Heart left ventricle (tissue), 16 donors: ENCODE measurements at regions not wholly inside any gene's neighbourhood (a gene's known extent, or its start where the extent isn't known, plus 50 kb on each side); places are given as distances from the start of the nearest gene placed in this dataset.
"Not testable (repeated sequence)": the region's sequence is repeated elsewhere in the genome, so short reads cannot be mapped to it uniquely, and the experiment has no call there.

Experiments
- ATAC-seq, 4 donors: fragments of 200-7000 bp; cut with Tn5 transposase; one replicate each; pipeline ENCODE4 v1.9.1; 2020 to 2022; ENCODE audit warnings: moderate library complexity in 4 of 4, mild to moderate bottlenecking in 3 of 4, moderate number of reproducible peaks in 1 of 4
- DNase-seq, 5 donors: peaks; one replicate each; pipeline ENCODE4 v3.0.0-alpha.2; 2020
- H3K27ac ChIP-seq, 12 donors: fragments of 200-600 bp; sonication (generic) in 4 of 12; one replicate each; pipeline versions ENCODE4 v1.5.0 to v1.8.0; 2016 to 2022; ENCODE audit warnings: mild to moderate bottlenecking in 2 of 12
- H3K27me3 ChIP-seq, 9 donors: fragments of 200-600 bp; sonication (generic) in 2 of 9; one replicate each; pipeline versions ENCODE4 v1.5.1 to v1.8.0; 2016 to 2022; ENCODE audit warnings: mild to moderate bottlenecking in 3 of 9
- H3K36me3 ChIP-seq, 9 donors: fragments of 200-600 bp; sonication (generic) in 2 of 9; one replicate each; pipeline versions ENCODE4 v1.5.0 to v1.8.0; 2018 to 2022; ENCODE audit warnings: mild to moderate bottlenecking in 2 of 9
- H3K4me1 ChIP-seq, 12 donors: fragments of 200-600 bp; sonication (generic) in 4 of 12; one replicate each; pipeline versions ENCODE4 v1.5.0 to v1.8.0; 2016 to 2022; ENCODE audit warnings: mild to moderate bottlenecking in 3 of 12
- H3K4me3 ChIP-seq, 12 donors: fragments of 200-600 bp; sonication (generic) in 4 of 12; one replicate each; pipeline versions ENCODE4 v1.5.0 to v1.8.0; 2017 to 2022; ENCODE audit warnings: mild to moderate bottlenecking in 9 of 12, moderate library complexity in 4 of 12
- H3K9me3 ChIP-seq, 12 donors: fragments of 200-600 bp; sonication (generic) in 4 of 12; one replicate each; pipeline versions ENCODE4 v1.5.0 to v1.8.0; 2016 to 2022; ENCODE audit warnings: mild to moderate bottlenecking in 1 of 12
- WGBS, 4 donors: extraction: QIAGEN DNeasy Blood & Tissue Kit in 2 of 4; methylation state at CpG; one replicate each; pipeline versions ENCODE4 v1.1.5 to v1.1.7; 2013 to 2018; 5-methylcytosine and 5-hydroxymethylcytosine counted together
- intact Hi-C, 10 donors: fragments of 100-400 bp; cut with DNase I; formaldehyde crosslinking; loops; one replicate each; pipeline versions ENCODE4 v1.11.1 to v1.14.2; 2022
- donor health status: ischemic (EF 13 %, LVEDD 7.1; RV severe dilation, severe dysfunction).
- donor health status: healthy with polysubstance abuse.
- donor health status: DM: no; HTN: yes; CAD: no.
- donor health status: DM: no; HTN: no; CAD: no.
- donor health status: ischemic (EF 25% LVEDD 6.9; RV normal size, moderate dysfunction).
- donor health status: ischemic (EF 25% LVEDD 5.7; RV mildly dilated, moderate dysfunction).
- donor health status: healthy.
- donor health status: DM: yes; HTN: yes; CAD: no.
- donor health status: ischemic (EF 35%, LVEDD 5.7; RV mildly dilated, moderate dysfunction).
- donor health status: nonischemic (EF 11% LVEDD 7.7; RV severe dilation, severe dysfunction).
- donor health status: DM: yes; HTN: yes; CAD: no.
- donor health status: PGD.
- donor health status: ischemic (EF 29% LVEDD 5.4; RV normal size, mild dysfunction).
- donor health status: nonischemic (EF 23%, LVEDD 6.1; RV moderate dilation, normal function).

DNA sequence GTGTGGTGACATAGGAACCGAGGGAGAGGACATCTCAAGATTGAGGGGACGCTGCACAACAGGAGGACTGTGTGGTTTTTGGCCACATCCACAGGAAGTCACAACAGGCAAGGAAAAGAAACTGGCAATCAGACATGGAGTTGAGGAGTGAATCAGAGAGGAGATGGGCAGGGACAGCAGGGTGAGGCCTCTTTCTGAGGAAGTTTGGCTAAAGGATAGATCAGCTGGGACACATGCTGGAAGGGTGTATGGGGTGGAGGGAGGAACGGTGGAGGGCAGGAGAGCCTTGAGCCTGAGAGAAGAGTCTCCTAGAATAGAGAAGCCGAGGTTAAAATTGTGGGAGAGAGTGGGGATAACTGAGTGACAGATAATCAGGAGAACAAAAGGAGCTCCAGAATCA lies 75.1 kb upstream of the CIDEA start:
- H3K9me3 ChIP-seq, intact Hi-C loops, DNase-seq, H3K4me1 ChIP-seq, H3K27ac ChIP-seq, ATAC-seq, H3K4me3 ChIP-seq, H3K36me3 ChIP-seq, H3K27me3 ChIP-seq: not testable (repeated sequence)
- WGBS, 4 donors: 44 to 57% (median 54%) methylated on average over 2 to 3 of the region's 4 CpGs

DNA sequence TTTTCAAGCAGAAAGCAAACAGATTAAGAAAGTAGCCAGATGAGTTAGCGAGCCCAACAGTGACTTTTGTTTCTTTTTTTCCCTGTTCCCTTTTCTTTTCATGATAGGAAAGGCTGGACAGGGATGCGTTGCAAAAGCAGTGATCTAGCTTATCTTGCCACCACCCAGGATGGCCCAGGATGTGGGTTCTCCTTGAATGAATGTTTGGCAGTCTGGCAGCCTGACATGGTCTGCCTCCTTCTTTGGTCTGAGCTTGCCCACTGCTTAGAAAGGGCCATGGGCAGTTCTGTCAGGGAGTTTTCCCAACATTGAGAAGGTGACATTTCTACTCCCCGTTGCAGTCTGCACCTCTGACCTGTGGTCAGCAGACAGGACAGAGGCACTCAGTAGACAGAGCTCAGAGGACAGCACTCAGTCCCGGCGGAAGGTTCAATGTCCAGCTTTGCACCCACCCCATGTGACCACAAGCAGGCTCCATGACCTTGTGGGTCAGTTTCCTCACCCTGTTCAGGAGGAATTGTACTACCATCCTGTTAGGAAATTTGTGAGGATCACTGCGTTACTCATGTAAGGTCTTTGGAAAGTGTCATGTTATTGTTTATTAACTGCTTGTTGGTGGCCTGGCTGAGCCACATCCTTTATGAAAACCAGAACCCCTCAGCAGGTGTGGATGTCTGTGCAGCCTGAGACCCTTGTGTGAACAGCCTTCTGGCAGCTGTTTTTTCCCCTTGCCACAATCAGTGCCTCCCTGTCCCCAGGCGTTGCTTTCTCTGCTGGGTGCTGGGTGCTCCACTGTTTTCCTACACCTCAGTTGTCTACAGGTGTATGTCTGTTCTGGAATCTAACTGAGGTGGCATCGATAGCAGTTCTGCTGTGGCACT lies 74.2 kb upstream of the CIDEA start:
- H3K4me3 ChIP-seq, ATAC-seq, H3K27me3 ChIP-seq, H3K27ac ChIP-seq, H3K9me3 ChIP-seq, H3K4me1 ChIP-seq, intact Hi-C loops, H3K36me3 ChIP-seq, DNase-seq: not testable (repeated sequence)
- 63 to 100% methylated on average over 1 of the region's 8 CpGs; no CpG with 5 or more reads in 2 of the 4 donors for WGBS, 4 donors

DNA sequence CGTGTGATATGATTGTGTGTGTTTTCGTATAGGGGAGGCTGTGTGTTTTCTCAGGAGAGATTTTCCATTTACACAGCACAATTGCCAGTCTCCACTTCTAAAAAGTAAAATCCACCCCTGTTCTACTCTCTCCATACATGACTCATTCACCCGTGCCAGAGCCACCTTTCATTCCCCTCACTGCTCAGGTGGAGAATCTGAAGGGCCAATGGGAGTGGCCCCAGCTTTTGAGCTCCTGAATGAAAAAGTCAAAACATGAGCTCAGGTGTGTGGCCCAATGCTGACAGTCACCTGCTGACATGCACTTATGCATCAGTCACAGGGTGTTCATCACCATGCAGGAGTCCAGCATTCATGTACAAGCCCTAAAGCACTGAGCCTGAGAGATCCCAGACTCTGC lies 55.4 kb upstream of the CIDEA start:
- DNase-seq, H3K27me3 ChIP-seq, H3K36me3 ChIP-seq, intact Hi-C loops, H3K4me1 ChIP-seq, H3K27ac ChIP-seq, ATAC-seq, H3K9me3 ChIP-seq, H3K4me3 ChIP-seq: not testable (repeated sequence)
- 81 to 92% (median 84%) methylated on average over 3 of the region's 3 CpGs for WGBS, 4 donors

DNA sequence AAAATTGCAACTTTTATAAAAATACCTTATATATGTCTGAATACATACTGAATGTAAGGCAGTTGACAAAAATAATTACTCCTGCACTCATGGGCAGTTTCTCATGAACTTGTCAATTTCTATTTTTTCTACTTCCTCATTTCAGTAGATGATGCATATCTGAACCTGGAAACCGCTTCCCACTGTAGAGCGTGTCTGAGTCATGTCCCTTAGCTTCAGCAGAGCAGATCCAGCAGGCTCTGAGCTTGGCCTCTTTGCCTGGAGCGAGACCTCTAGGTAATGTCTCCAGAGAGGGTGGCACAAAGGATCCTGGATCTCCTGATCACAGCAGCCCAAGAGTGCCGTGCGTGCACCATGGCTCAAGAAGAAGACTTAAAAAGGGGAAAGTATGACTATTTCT lies 54.0 kb upstream of the CIDEA start:
- intact Hi-C loops, H3K27ac ChIP-seq, DNase-seq, H3K9me3 ChIP-seq, H3K36me3 ChIP-seq, H3K4me3 ChIP-seq, H3K27me3 ChIP-seq, H3K4me1 ChIP-seq: not testable (repeated sequence)
- ATAC-seq: peak in 1 of 4 donors; percentile 33
- WGBS, 4 donors: 65 to 87% (median 76%) methylated on average over 5 of the region's 5 CpGs
